Activated CD4-positive, alpha-beta T cell treated with anti-CD3 and anti-CD28 coated beads for 4 hours (primary cell): ENCODE measurements at regions not wholly inside any gene's neighbourhood (a gene's known extent, or its start where the extent isn't known, plus 50 kb on each side); places are given as distances from the start of the nearest gene placed in this dataset.
"Not testable (repeated sequence)": the region's sequence is repeated elsewhere in the genome, so short reads cannot be mapped to it uniquely, and the experiment has no call there.

Experiments
- DNase-seq, 2 donors: peaks; one replicate each; pipeline ENCODE4 v3.0.0-alpha.2; 2020

- DNase-seq: no peak
Observed at GRCh38 chr6:3900744-3901336, 51.7 kb downstream of the FAM50B start.

- no peak for DNase-seq
Observed at GRCh38 chr6:3902871-3903648, 53.9 kb downstream of the FAM50B start.

- DNase-seq: no peak
Observed at GRCh38 chr6:3904518-3904917, 55.3 kb downstream of the FAM50B start.

- DNase-seq: no peak
Observed at GRCh38 chr6:3905945-3906845, 57.0 kb downstream of the FAM50B start.

GRCh38 chr6:3906846-3907151 lies 57.6 kb downstream of the FAM50B start:
- DNase-seq: no peak

- no peak for DNase-seq
Observed at GRCh38 chr6:3908223-3908622, 59.0 kb downstream of the FAM50B start.

GRCh38 chr6:3908961-3909360 lies 59.8 kb downstream of the FAM50B start:
- DNase-seq: no peak

GRCh38 chr6:3910106-3910663 lies 61.0 kb downstream of the FAM50B start:
- no peak for DNase-seq

GRCh38 chr6:3911130-3911529 lies 62.0 kb downstream of the FAM50B start:
- DNase-seq: no peak

GRCh38 chr6:3911614-3912336 lies 62.6 kb downstream of the FAM50B start:
- DNase-seq: no peak

GRCh38 chr6:3912361-3913076 lies 63.3 kb downstream of the FAM50B start:
- no peak for DNase-seq

- DNase-seq: no peak
Observed at GRCh38 chr6:3913077-3913957, 64.1 kb downstream of the FAM50B start.

- DNase-seq: no peak
Observed at GRCh38 chr6:3913958-3914337, 64.8 kb downstream of the FAM50B start.

GRCh38 chr6:3915076-3915791 lies 66.1 kb downstream of the FAM50B start:
- peak; percentile 3 to 8 for DNase-seq

- DNase-seq: no peak
Observed at GRCh38 chr6:3916211-3916610, 67.0 kb downstream of the FAM50B start.

GRCh38 chr6:3916749-3917148 lies 67.6 kb downstream of the FAM50B start:
- DNase-seq: not testable (repeated sequence)

GRCh38 chr6:3918469-3918868 lies 69.3 kb downstream of the FAM50B start:
- DNase-seq: no peak

GRCh38 chr6:3919130-3919628 lies 70.0 kb downstream of the FAM50B start:
- DNase-seq: no peak

GRCh38 chr6:3919849-3920248 lies 70.7 kb downstream of the FAM50B start:
- no peak for DNase-seq

- no peak for DNase-seq
Observed at GRCh38 chr6:3920321-3920720, 71.1 kb downstream of the FAM50B start.
